Astrocyte of the spinal cord (primary cell): ENCODE measurements at regions not wholly inside any gene's neighbourhood (a gene's known extent, or its start where the extent isn't known, plus 50 kb on each side); places are given as distances from the start of the nearest gene placed in this dataset.

Source experiments
- DNase-seq: peaks from one replicate; pipeline ENCODE4 v3.0.0; 2011; ENCODE audit warnings: low read depth, low spot score
- H3K4me3 ChIP-seq: 2 replicates; pipeline ENCODE4 v1.5.1; 2011; ENCODE audit warnings: low read depth, mild to moderate bottlenecking, low read length, moderate library complexity
- CTCF ChIP-seq: IDR thresholded peaks from 2 replicates; pipeline ENCODE4 v1.5.1; 2012; ENCODE audit warnings: low read depth, mild to moderate bottlenecking, low read length, inconsistent platforms
- in situ Hi-C: cut with HindIII; loops from 2 replicates; pipeline ENCODE4 v1.10.0; 2017; ENCODE audit warnings: low sequenced_read_pairs

GRCh38 chr4:3871181-3871852 is 105.1 kb downstream of the ADRA2C start:
- DNase-seq: no peak
- no peak overlapping the region for H3K4me3 ChIP-seq
- in situ Hi-C loops: no loop called here
- no peak for TF ChIP-seq CTCF

GRCh38 chr4:3871881-3872833 is 106.0 kb downstream of the ADRA2C start:
- no peak overlapping the region for H3K4me3 ChIP-seq
- TF ChIP-seq CTCF: no peak
- in situ Hi-C loops: no loop called here
- DNase-seq: no peak

- no peak for DNase-seq
- no peak for TF ChIP-seq CTCF
- in situ Hi-C loops: no loop called here
- no peak overlapping the region for H3K4me3 ChIP-seq
These were observed 106.7 kb downstream of the ADRA2C start for GRCh38 chr4:3872834-3873313.

GRCh38 chr4:3873408-3874027 is 107.3 kb downstream of the ADRA2C start:
- in situ Hi-C loops: no loop called here
- no peak overlapping the region for H3K4me3 ChIP-seq
- no peak for DNase-seq
- no peak for TF ChIP-seq CTCF

GRCh38 chr4:3874028-3874415 is 107.8 kb downstream of the ADRA2C start:
- in situ Hi-C loops: no loop called here
- H3K4me3 ChIP-seq: no peak overlapping the region
- no peak for TF ChIP-seq CTCF
- no peak for DNase-seq

- in situ Hi-C loops: no loop called here
- no peak for TF ChIP-seq CTCF
- no peak for DNase-seq
- H3K4me3 ChIP-seq: no peak overlapping the region
These were observed 108.4 kb downstream of the ADRA2C start for GRCh38 chr4:3874525-3875110.
